ENCODE measurements at regions not wholly inside any gene's neighbourhood (a gene's known extent, or its start where the extent isn't known, plus 50 kb on each side); places are given as distances from the start of the nearest gene placed in this dataset.

DNA sequence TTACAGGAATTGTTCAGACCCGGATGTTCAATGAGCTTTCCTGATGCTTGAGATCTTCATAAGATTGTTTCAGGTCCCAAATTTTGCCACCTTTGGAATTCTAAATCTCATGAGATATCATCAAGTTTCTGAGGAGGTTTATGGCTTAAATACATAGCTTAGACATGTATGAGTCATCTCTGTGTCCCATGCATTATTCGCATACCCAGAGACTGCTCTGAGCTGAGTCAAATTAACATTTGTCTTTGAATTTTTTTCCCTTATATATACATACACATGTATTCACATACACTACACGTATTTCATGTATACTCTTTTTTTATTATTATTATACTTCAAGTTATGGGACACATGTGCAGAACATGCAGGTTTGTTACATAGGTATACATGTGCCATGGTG, 744.6 kb downstream of the BRINP1 start:
- Histone ChIP-seq H3K4me2 (no peak overlapping the region), H3K79me2 (ENCODE audit: low read depth) (no peaks in the 10 kb centered on the region), H2AFZ (replicated peaks) (no peak overlapping the region), H3K9me3 (ENCODE audit: low read depth) (no peaks in the 10 kb centered on the region), H3K4me1 (no peaks in the 10 kb centered on the region), H3K36me3 (no peaks in the 10 kb centered on the region), H3K9ac (no peak overlapping the region), H3K4me3 (no peak overlapping the region), H3K27ac (no peak overlapping the region), H4K20me1 (ENCODE audit: low read depth) (no peaks in the 10 kb centered on the region), H3F3A (ENCODE audit: low read depth) (no peaks in the 10 kb centered on the region), H3K27me3 (no peaks in the 10 kb centered on the region)
- H3K27me3 Mint-ChIP-seq (ENCODE audit: insufficient read depth, low read depth) = no peaks in the 10 kb centered on the region
- DNase-seq (ENCODE audit: low spot score) = no peak
- no peaks in the 10 kb centered on the region for H3K4me1 Mint-ChIP-seq
- H3K27ac Mint-ChIP-seq = no peak overlapping the region
- TF ChIP-seq, protein P1, sequence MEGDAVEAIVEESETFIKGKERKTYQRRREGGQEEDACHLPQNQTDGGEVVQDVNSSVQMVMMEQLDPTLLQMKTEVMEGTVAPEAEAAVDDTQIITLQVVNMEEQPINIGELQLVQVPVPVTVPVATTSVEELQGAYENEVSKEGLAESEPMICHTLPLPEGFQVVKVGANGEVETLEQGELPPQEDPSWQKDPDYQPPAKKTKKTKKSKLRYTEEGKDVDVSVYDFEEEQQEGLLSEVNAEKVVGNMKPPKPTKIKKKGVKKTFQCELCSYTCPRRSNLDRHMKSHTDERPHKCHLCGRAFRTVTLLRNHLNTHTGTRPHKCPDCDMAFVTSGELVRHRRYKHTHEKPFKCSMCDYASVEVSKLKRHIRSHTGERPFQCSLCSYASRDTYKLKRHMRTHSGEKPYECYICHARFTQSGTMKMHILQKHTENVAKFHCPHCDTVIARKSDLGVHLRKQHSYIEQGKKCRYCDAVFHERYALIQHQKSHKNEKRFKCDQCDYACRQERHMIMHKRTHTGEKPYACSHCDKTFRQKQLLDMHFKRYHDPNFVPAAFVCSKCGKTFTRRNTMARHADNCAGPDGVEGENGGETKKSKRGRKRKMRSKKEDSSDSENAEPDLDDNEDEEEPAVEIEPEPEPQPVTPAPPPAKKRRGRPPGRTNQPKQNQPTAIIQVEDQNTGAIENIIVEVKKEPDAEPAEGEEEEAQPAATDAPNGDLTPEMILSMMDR (IDR thresholded peaks at IDR 0.05) = no peak
- no peak for TF ChIP-seq EZH2phosphoT487 (IDR thresholded peaks at IDR 0.05)
- no peak for TF ChIP-seq EZH2 (IDR thresholded peaks at IDR 0.05)
- no peaks in the 10 kb centered on the region for H3K36me3 Mint-ChIP-seq
- H3K9me3 Mint-ChIP-seq = peaks cover 6% of the 10 kb centered on the region
- no peak overlapping the region for H3K4me3 Mint-ChIP-seq

DNA sequence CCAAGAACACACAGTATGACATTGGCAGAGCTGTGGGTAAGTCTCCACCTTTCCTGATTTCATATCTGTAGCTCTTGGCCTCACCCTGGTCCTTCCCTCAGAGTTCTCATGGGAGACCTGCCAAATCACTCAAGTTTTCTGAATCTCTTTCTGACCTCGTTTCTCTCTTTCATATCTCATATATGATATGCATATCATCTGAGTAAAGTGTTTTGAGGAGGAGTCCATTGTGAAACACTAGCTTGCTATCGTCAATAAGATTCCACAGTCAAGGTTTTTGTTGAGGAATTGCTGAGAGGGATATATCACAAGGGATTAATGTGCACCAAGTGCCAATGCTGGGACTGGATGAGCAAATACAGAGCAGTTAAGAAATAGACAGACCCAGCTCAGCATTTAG, 739.2 kb downstream of the BRINP1 start:
- Histone ChIP-seq H3K27me3 (no peaks in the 10 kb centered on the region), H3K79me2 (ENCODE audit: low read depth) (no peaks in the 10 kb centered on the region), H4K20me1 (ENCODE audit: low read depth) (no peaks in the 10 kb centered on the region), H3K4me2 (no peak overlapping the region), H3K4me1 (no peaks in the 10 kb centered on the region), H2AFZ (replicated peaks) (no peak overlapping the region), H3F3A (ENCODE audit: low read depth) (no peaks in the 10 kb centered on the region), H3K9me3 (ENCODE audit: low read depth) (no peaks in the 10 kb centered on the region), H3K27ac (no peak overlapping the region), H3K4me3 (no peak overlapping the region), H3K9ac (no peak overlapping the region), H3K36me3 (no peaks in the 10 kb centered on the region)
- Mint-ChIP-seq H3K27ac (no peak overlapping the region), H3K27me3 (ENCODE audit: insufficient read depth, low read depth) (no peaks in the 10 kb centered on the region), H3K4me1 (no peaks in the 10 kb centered on the region), H3K36me3 (no peaks in the 10 kb centered on the region), H3K9me3 (peaks cover 13% of the 10 kb centered on the region), H3K4me3 (no peak overlapping the region)
- TF ChIP-seq EZH2phosphoT487 (IDR thresholded peaks at IDR 0.05) = no peak
- TF ChIP-seq, protein P1 (IDR thresholded peaks at IDR 0.05) = no peak
- TF ChIP-seq EZH2 (IDR thresholded peaks at IDR 0.05) = no peak
- no peak for DNase-seq (ENCODE audit: low spot score)

DNA sequence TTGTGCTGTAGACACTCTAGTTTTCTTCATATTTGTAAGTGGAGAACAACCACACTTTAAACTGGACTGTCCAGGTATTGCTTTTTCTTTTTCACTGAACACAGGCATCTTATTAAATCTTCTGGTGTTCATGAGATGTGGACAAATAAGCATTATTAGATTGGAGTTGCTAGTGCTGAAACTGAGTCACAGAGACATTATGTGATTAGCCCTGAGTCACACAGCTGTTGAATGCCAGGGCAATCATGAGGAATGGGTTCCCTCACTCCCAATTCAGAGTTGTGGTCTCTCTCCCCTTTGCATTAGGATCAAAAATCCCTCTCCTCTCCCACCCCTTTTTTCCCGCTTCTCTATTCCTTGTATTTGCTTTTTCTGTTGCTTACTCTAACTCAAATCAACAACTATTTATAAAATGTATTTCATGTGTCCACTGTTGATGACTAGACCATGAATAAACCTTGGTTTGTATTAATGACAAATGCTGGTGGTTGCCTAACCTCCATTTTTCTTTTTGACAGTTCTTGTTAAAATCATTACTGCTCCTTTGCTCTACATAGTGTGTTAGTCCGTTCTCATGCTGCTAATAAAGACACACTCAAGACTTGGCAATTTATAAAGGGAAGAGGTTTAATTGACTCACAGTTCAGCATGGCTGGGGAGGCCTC, 738.2 kb downstream of the BRINP1 start:
- TF ChIP-seq, protein P1 (IDR thresholded peaks at IDR 0.05) = no peak
- TF ChIP-seq EZH2phosphoT487 (IDR thresholded peaks at IDR 0.05) = no peak
- H3K4me2 ChIP-seq = no peak overlapping the region
- H3K9me3 ChIP-seq (ENCODE audit: low read depth) = no peaks in the 10 kb centered on the region
- DNase-seq (ENCODE audit: low spot score) = no peak
- H2AFZ ChIP-seq (replicated peaks) = no peak overlapping the region
- H3K36me3 ChIP-seq = no peaks in the 10 kb centered on the region
- Mint-ChIP-seq H3K9me3 (peaks cover 7% of the 10 kb centered on the region), H3K36me3 (no peaks in the 10 kb centered on the region), H3K4me3 (no peak overlapping the region), H3K27me3 (ENCODE audit: insufficient read depth, low read depth) (no peaks in the 10 kb centered on the region), H3K27ac (no peak overlapping the region), H3K4me1 (no peaks in the 10 kb centered on the region)
- H3F3A ChIP-seq (ENCODE audit: low read depth) = no peaks in the 10 kb centered on the region
- H4K20me1 ChIP-seq (ENCODE audit: low read depth) = no peaks in the 10 kb centered on the region
- H3K4me3 ChIP-seq = no peak overlapping the region
- no peaks in the 10 kb centered on the region for H3K4me1 ChIP-seq
- H3K27ac ChIP-seq = no peak overlapping the region
- H3K27me3 ChIP-seq = no peaks in the 10 kb centered on the region
- H3K9ac ChIP-seq = no peak overlapping the region
- no peaks in the 10 kb centered on the region for H3K79me2 ChIP-seq (ENCODE audit: low read depth)
